ENCODE measurements at regions not wholly inside any gene's neighbourhood (a gene's known extent, or its start where the extent isn't known, plus 50 kb on each side); places are given as distances from the start of the nearest gene placed in this dataset.

GRCh38 chr5:166427211-166427610 is 1864.2 kb upstream of the WWC1 start:
- TF ChIP-seq CTCF (IDR thresholded peaks at IDR 0.05) (no peak), ZFX (IDR thresholded peaks at IDR 0.05; ENCODE audit: borderline replicate concordance) (no peak)
